GM23338 (cell line): ENCODE measurements at regions not wholly inside any gene's neighbourhood (a gene's known extent, or its start where the extent isn't known, plus 50 kb on each side); places are given as distances from the start of the nearest gene placed in this dataset.
A peak's percentile ranks its signal among the peaks of the same experiment; 100 is the strongest.

Source experiments
- CREB1 ChIP-seq: fragments of 250-450 bp; sonication (Bioruptor Pico); IDR thresholded peaks from 2 replicates; pipeline ENCODE4 v1.5.0; 2020; ENCODE audit warnings: low read depth, mild to moderate bottlenecking, moderate library complexity
- EZH2 ChIP-seq: fragments of 200-600 bp; sonication (generic); IDR thresholded peaks from one replicate; pipeline ENCODE4 v1.8.0; 2017; ENCODE audit warnings: antibody characterized with exemption, mild to moderate bottlenecking, low read depth; ENCODE audit not compliant: unreplicated experiment
- EZH2phosphoT487 ChIP-seq: fragments of 200-600 bp; sonication (generic); IDR thresholded peaks from one replicate; pipeline ENCODE4 v1.8.1; 2018; ENCODE audit warnings: antibody characterized with exemption; ENCODE audit not compliant: unreplicated experiment
- JUNB ChIP-seq: IDR thresholded peaks from one replicate; pipeline ENCODE4 v1.6.1; 2016; ENCODE audit warnings: antibody characterized with exemption; ENCODE audit not compliant: unreplicated experiment
- NANOG ChIP-seq: IDR thresholded peaks from 2 replicates; pipeline ENCODE4 v1.6.1; 2016; ENCODE audit warnings: antibody characterized with exemption, borderline replicate concordance
- POLR2AphosphoS5 ChIP-seq: IDR thresholded peaks from 2 replicates; pipeline ENCODE4 v1.6.1; 2016; ENCODE audit warnings: antibody characterized with exemption, low read depth
- ZNF114 ChIP-seq: fragments of 250-450 bp; sonication (Bioruptor Pico); IDR thresholded peaks from 2 replicates; pipeline ENCODE4 v1.5.0; 2020; ENCODE audit warnings: mild to moderate bottlenecking, moderate library complexity
- ZNF331 ChIP-seq: fragments of 250-450 bp; sonication (Bioruptor Pico); IDR thresholded peaks from 2 replicates; pipeline ENCODE4 v1.5.0; 2020; ENCODE audit warnings: low read depth, mild to moderate bottlenecking, moderate library complexity
- TF ChIP-seq, protein P1 (sequence below), 2 experiments: fragments of 200-600 bp in 1 of 2; sonication (generic) in 1 of 2; conservative IDR thresholded peaks; 2 replicates each; pipeline versions ENCODE4 v1.5.1 to v1.6.1; 2016 to 2017; ENCODE audit warnings: antibody characterized with exemption in 2 of 2, low read depth in 2 of 2, mild to moderate bottlenecking in 2 of 2, moderate library complexity in 1 of 2
- TF ChIP-seq, protein P2 (sequence below): IDR thresholded peaks from one replicate; pipeline ENCODE4 v1.6.1; 2018; ENCODE audit warnings: antibody characterized with exemption; ENCODE audit not compliant: unreplicated experiment

DNA sequence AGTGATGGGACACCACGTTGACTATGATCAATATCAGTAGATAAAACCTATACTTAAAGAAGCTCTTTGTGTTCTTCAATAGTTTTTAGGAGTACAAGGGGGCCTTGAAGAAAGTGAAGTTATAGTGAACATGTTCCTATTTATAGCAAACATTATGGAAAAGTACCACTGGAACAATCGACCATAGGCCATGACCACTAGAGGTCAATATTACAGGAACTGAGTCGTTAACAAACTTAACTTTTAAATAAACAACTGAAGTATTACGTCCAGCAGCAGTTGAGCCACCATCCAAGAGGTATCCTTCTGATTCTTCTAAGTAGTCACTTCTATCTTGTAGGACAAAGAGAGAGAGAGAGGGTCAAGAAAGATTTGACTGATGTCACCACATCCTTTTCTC is 391.0 kb upstream of the SLITRK5 start:
- TF ChIP-seq, protein P1, sequence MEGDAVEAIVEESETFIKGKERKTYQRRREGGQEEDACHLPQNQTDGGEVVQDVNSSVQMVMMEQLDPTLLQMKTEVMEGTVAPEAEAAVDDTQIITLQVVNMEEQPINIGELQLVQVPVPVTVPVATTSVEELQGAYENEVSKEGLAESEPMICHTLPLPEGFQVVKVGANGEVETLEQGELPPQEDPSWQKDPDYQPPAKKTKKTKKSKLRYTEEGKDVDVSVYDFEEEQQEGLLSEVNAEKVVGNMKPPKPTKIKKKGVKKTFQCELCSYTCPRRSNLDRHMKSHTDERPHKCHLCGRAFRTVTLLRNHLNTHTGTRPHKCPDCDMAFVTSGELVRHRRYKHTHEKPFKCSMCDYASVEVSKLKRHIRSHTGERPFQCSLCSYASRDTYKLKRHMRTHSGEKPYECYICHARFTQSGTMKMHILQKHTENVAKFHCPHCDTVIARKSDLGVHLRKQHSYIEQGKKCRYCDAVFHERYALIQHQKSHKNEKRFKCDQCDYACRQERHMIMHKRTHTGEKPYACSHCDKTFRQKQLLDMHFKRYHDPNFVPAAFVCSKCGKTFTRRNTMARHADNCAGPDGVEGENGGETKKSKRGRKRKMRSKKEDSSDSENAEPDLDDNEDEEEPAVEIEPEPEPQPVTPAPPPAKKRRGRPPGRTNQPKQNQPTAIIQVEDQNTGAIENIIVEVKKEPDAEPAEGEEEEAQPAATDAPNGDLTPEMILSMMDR (conservative IDR thresholded peaks at IDR 0.05; ENCODE audit: low read depth in 2 of 2): peak; percentile 48 to 53; a peak in 3 of 4 replicates
- TF ChIP-seq EZH2phosphoT487 (no peak), ZNF331 (CRISPR knock-in tag) (no peak), EZH2 (no peak), CREB1 (no peak), JUNB (no peak), POLR2AphosphoS5 (no peak), ZNF114 (CRISPR knock-in tag) (no peak), NANOG (no peak)
- TF ChIP-seq, protein P2, sequence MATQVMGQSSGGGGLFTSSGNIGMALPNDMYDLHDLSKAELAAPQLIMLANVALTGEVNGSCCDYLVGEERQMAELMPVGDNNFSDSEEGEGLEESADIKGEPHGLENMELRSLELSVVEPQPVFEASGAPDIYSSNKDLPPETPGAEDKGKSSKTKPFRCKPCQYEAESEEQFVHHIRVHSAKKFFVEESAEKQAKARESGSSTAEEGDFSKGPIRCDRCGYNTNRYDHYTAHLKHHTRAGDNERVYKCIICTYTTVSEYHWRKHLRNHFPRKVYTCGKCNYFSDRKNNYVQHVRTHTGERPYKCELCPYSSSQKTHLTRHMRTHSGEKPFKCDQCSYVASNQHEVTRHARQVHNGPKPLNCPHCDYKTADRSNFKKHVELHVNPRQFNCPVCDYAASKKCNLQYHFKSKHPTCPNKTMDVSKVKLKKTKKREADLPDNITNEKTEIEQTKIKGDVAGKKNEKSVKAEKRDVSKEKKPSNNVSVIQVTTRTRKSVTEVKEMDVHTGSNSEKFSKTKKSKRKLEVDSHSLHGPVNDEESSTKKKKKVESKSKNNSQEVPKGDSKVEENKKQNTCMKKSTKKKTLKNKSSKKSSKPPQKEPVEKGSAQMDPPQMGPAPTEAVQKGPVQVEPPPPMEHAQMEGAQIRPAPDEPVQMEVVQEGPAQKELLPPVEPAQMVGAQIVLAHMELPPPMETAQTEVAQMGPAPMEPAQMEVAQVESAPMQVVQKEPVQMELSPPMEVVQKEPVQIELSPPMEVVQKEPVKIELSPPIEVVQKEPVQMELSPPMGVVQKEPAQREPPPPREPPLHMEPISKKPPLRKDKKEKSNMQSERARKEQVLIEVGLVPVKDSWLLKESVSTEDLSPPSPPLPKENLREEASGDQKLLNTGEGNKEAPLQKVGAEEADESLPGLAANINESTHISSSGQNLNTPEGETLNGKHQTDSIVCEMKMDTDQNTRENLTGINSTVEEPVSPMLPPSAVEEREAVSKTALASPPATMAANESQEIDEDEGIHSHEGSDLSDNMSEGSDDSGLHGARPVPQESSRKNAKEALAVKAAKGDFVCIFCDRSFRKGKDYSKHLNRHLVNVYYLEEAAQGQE: no peak
